DND-41 (cell line): ENCODE measurements at regions not wholly inside any gene's neighbourhood (a gene's known extent, or its start where the extent isn't known, plus 50 kb on each side); places are given as distances from the start of the nearest gene placed in this dataset.

Experiments used
- EZH2 ChIP-seq: IDR thresholded peaks from 3 replicates; pipeline ENCODE4 v1.6.1; 2012; ENCODE audit warnings: borderline replicate concordance, low read depth, mild to moderate bottlenecking, moderate library complexity, low read length, inconsistent platforms; ENCODE audit not compliant: severe bottlenecking
- TF ChIP-seq, protein P1 (sequence below): IDR thresholded peaks from 2 replicates; pipeline ENCODE4 v1.5.1; 2012; ENCODE audit warnings: borderline replicate concordance, low read length, moderate library complexity, mild to moderate bottlenecking; ENCODE audit not compliant: poor library complexity, severe bottlenecking; ENCODE audit errors: extremely low read depth

DNA sequence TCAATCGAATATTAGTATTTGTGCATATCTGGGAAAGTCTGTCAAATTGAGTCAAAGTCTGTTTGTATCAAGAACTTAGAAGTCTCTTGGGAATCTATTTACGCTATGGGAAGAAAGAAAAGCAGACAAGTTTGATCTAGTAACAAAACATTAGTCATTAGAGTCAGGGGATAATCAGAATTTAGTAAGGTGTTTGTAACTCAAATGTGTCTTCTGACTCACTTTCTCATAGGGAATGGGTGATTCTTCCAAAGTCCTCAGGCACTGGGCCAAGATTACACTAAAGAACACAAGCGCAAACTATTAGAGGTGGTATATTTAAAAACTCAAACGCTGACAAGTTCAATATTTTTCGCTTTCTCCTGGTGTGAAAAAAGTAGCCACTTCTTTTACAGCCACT lies 926.5 kb downstream of the PDHA2 start:
- TF ChIP-seq, protein P1, sequence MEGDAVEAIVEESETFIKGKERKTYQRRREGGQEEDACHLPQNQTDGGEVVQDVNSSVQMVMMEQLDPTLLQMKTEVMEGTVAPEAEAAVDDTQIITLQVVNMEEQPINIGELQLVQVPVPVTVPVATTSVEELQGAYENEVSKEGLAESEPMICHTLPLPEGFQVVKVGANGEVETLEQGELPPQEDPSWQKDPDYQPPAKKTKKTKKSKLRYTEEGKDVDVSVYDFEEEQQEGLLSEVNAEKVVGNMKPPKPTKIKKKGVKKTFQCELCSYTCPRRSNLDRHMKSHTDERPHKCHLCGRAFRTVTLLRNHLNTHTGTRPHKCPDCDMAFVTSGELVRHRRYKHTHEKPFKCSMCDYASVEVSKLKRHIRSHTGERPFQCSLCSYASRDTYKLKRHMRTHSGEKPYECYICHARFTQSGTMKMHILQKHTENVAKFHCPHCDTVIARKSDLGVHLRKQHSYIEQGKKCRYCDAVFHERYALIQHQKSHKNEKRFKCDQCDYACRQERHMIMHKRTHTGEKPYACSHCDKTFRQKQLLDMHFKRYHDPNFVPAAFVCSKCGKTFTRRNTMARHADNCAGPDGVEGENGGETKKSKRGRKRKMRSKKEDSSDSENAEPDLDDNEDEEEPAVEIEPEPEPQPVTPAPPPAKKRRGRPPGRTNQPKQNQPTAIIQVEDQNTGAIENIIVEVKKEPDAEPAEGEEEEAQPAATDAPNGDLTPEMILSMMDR = no peak
- TF ChIP-seq EZH2 = no peak
